Loucy (cell line): ENCODE measurements at regions not wholly inside any gene's neighbourhood (a gene's known extent, or its start where the extent isn't known, plus 50 kb on each side); places are given as distances from the start of the nearest gene placed in this dataset.

Source experiments
- H2AFZ ChIP-seq: fragments of 200-600 bp; sonication (generic); 2 replicates; pipeline ENCODE4 v1.6.0; 2016; ENCODE audit warnings: antibody characterized with exemption, mild to moderate bottlenecking, low read length, moderate library complexity
- H3F3A ChIP-seq: fragments of 200-600 bp; 2 replicates; pipeline ENCODE4 v1.6.0; 2016; ENCODE audit warnings: antibody characterized with exemption, low read depth, mild to moderate bottlenecking
- H3K27me3 ChIP-seq: fragments of 200-600 bp; sonication (generic); 2 replicates; pipeline ENCODE4 v1.6.1; 2014; ENCODE audit warnings: low read length, mild to moderate bottlenecking; ENCODE audit not compliant: insufficient read depth, poor library complexity, severe bottlenecking
- H3K36me3 ChIP-seq: fragments of 200-600 bp; sonication (generic); 2 replicates; pipeline ENCODE4 v1.6.1; 2016; ENCODE audit warnings: low read length; ENCODE audit not compliant: insufficient read depth
- H3K4me1 ChIP-seq: fragments of 200-600 bp; sonication (generic); 2 replicates; pipeline ENCODE4 v1.5.1; 2014; ENCODE audit warnings: low read length, mild to moderate bottlenecking; ENCODE audit not compliant: insufficient read depth, poor library complexity, severe bottlenecking
- H3K4me2 ChIP-seq: fragments of 200-600 bp; sonication (generic); 2 replicates; pipeline ENCODE4 v1.6.0; 2014; ENCODE audit warnings: antibody characterized with exemption, low read length, low read depth, mild to moderate bottlenecking; ENCODE audit not compliant: poor library complexity, severe bottlenecking
- H3K4me3 ChIP-seq: fragments of 200-600 bp; sonication (generic); 2 replicates; pipeline ENCODE4 v1.5.1; 2014; ENCODE audit warnings: low read length, mild to moderate bottlenecking, mixed read lengths; ENCODE audit not compliant: poor library complexity, severe bottlenecking
- H3K79me2 ChIP-seq: fragments of 200-600 bp; sonication (generic); 2 replicates; pipeline ENCODE4 v1.6.1; 2014; ENCODE audit warnings: low read length; ENCODE audit not compliant: insufficient read depth
- H3K9ac ChIP-seq: fragments of 200-600 bp; sonication (generic); 2 replicates; pipeline ENCODE4 v1.6.0; 2014; ENCODE audit warnings: mild to moderate bottlenecking, low read depth, low read length, moderate library complexity; ENCODE audit not compliant: poor library complexity, severe bottlenecking
- H3K9me2 ChIP-seq: fragments of 200-600 bp; sonication (generic); replicated peaks from 2 replicates; pipeline ENCODE4 v1.6.1; 2016; ENCODE audit warnings: low read depth, low read length, mixed read lengths
- H3K9me3 ChIP-seq: fragments of 200-600 bp; sonication (generic); 2 replicates; pipeline ENCODE4 v1.6.1; 2014; ENCODE audit warnings: mild to moderate bottlenecking, antibody characterized with exemption, low read length, low read depth; ENCODE audit not compliant: insufficient read depth
- H4K20me1 ChIP-seq: fragments of 200-600 bp; sonication (generic); 2 replicates; pipeline ENCODE4 v1.6.0; 2014; ENCODE audit warnings: antibody characterized with exemption, low read length, mild to moderate bottlenecking; ENCODE audit not compliant: insufficient read depth, poor library complexity, severe bottlenecking
- EZH2phosphoT487 ChIP-seq: fragments of 200-600 bp; IDR thresholded peaks from 2 replicates; pipeline ENCODE4 v1.6.1; 2018; ENCODE audit warnings: antibody characterized with exemption, mild to moderate bottlenecking, moderate library complexity, borderline replicate concordance
- TF ChIP-seq, protein P1 (sequence below): fragments of 200-600 bp; sonication (generic); conservative IDR thresholded peaks from 2 replicates; pipeline ENCODE4 v1.5.1; 2014; ENCODE audit warnings: mild to moderate bottlenecking, antibody characterized with exemption, low read length

DNA sequence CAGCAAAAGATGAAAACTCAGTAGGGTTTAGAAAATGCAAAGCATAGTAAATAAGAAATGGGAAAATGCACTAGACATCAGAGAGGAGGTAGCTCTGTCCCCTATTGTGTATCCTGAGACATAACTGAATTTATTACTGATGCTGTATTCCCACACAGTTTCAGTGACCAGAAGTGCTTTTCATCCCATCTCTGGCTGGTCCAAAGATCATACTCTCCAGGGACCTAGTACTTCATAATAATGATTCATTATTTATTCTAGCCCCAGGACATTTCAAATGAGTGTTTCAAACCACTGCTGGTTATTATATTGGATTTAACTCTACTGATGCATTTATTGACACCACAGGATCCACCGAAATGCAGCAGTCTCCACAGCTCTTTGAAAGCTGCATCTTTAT is 163.3 kb downstream of the PAWR start:
- H3K9me2 ChIP-seq, result no peaks in the 10 kb centered on the region
- H3K4me1 ChIP-seq, result no peaks in the 10 kb centered on the region
- H3K4me3 ChIP-seq, result no peak overlapping the region
- no peak for TF ChIP-seq EZH2phosphoT487
- TF ChIP-seq, protein P1, sequence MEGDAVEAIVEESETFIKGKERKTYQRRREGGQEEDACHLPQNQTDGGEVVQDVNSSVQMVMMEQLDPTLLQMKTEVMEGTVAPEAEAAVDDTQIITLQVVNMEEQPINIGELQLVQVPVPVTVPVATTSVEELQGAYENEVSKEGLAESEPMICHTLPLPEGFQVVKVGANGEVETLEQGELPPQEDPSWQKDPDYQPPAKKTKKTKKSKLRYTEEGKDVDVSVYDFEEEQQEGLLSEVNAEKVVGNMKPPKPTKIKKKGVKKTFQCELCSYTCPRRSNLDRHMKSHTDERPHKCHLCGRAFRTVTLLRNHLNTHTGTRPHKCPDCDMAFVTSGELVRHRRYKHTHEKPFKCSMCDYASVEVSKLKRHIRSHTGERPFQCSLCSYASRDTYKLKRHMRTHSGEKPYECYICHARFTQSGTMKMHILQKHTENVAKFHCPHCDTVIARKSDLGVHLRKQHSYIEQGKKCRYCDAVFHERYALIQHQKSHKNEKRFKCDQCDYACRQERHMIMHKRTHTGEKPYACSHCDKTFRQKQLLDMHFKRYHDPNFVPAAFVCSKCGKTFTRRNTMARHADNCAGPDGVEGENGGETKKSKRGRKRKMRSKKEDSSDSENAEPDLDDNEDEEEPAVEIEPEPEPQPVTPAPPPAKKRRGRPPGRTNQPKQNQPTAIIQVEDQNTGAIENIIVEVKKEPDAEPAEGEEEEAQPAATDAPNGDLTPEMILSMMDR, result no peak
- no peak overlapping the region for H3K4me2 ChIP-seq
- H3K9ac ChIP-seq, result no peak overlapping the region
- no peaks in the 10 kb centered on the region for H3K36me3 ChIP-seq
- no peak overlapping the region for H2AFZ ChIP-seq
- H3K79me2 ChIP-seq, result no peaks in the 10 kb centered on the region
- H3K9me3 ChIP-seq, result no peaks in the 10 kb centered on the region
- H4K20me1 ChIP-seq, result no peaks in the 10 kb centered on the region
- no peaks in the 10 kb centered on the region for H3K27me3 ChIP-seq
- H3F3A ChIP-seq, result no peaks in the 10 kb centered on the region

DNA sequence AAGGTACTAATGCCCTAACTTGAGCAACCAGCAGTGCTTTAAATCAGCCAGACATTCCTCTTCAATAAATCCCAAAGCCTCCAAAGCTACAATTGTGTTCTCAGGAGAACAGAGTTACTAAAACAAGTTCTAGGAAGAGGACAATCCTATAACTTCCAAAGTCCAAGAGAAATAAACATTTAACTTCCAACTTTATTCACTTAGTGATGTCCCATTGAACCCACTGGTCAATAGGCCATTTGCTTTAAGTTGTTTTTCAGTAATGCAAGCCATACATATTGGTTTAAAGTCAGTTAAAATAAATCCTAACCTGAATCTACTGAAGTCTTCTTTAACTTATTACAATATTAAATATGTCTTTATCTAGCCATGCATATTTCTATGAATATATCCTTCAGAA is 165.4 kb downstream of the PAWR start:
- Histone ChIP-seq H3K9me2 (no peaks in the 10 kb centered on the region), H3K4me3 (no peak overlapping the region), H3K27me3 (no peaks in the 10 kb centered on the region), H3K4me2 (no peak overlapping the region), H4K20me1 (no peaks in the 10 kb centered on the region), H3K9me3 (no peaks in the 10 kb centered on the region), H2AFZ (no peak overlapping the region), H3K36me3 (no peaks in the 10 kb centered on the region), H3K4me1 (no peaks in the 10 kb centered on the region), H3K9ac (no peak overlapping the region), H3K79me2 (no peaks in the 10 kb centered on the region), H3F3A (no peaks in the 10 kb centered on the region)
- TF ChIP-seq, protein P1, result no peak
- no peak for TF ChIP-seq EZH2phosphoT487

DNA sequence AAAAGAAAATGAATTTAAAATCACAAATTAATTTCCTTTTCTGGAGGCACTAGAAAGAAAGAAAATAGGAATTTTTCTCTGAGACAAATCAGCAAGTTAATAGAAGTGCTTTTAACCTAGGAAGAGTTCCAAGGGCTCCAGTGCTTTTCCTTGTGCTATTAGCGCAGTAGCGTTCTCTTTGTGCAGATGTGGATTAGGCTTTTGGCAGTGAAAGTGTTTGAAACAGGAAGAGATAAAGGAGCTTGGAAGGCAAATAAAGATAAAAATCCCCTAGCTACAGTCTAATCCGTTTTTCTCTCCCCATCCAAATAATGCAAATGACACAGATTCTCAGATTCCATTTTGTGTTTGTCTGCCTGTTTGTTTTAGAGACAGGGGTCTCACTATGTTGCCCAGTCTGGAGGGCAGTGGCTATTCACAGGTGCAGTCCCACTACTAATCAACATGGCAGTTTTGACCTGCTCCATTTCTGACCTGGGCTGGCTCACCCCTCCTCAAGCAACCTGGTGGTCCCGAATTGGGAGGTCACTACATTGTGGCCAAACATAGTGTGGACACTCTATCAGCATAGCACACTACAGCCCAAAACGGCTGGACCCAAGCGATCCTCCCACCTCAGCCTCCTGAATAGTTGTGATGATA is 166.1 kb downstream of the PAWR start:
- Histone ChIP-seq H3K36me3 (no peaks in the 10 kb centered on the region), H3K9me3 (no peaks in the 10 kb centered on the region), H3K9me2 (no peaks in the 10 kb centered on the region), H3K79me2 (no peaks in the 10 kb centered on the region), H3K4me1 (no peaks in the 10 kb centered on the region), H2AFZ (no peak overlapping the region), H3K4me2 (no peak overlapping the region), H3K27me3 (no peaks in the 10 kb centered on the region), H3F3A (no peaks in the 10 kb centered on the region), H3K4me3 (no peak overlapping the region), H4K20me1 (no peaks in the 10 kb centered on the region), H3K9ac (no peak overlapping the region)
- no peak for TF ChIP-seq EZH2phosphoT487
- TF ChIP-seq, protein P1, result no peak
